ENCODE measurements at regions not wholly inside any gene's neighbourhood (a gene's known extent, or its start where the extent isn't known, plus 50 kb on each side); places are given as distances from the start of the nearest gene placed in this dataset.

- TF ChIP-seq, protein P1, sequence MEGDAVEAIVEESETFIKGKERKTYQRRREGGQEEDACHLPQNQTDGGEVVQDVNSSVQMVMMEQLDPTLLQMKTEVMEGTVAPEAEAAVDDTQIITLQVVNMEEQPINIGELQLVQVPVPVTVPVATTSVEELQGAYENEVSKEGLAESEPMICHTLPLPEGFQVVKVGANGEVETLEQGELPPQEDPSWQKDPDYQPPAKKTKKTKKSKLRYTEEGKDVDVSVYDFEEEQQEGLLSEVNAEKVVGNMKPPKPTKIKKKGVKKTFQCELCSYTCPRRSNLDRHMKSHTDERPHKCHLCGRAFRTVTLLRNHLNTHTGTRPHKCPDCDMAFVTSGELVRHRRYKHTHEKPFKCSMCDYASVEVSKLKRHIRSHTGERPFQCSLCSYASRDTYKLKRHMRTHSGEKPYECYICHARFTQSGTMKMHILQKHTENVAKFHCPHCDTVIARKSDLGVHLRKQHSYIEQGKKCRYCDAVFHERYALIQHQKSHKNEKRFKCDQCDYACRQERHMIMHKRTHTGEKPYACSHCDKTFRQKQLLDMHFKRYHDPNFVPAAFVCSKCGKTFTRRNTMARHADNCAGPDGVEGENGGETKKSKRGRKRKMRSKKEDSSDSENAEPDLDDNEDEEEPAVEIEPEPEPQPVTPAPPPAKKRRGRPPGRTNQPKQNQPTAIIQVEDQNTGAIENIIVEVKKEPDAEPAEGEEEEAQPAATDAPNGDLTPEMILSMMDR (IDR thresholded peaks at IDR 0.05): no peak
- no peak for TF ChIP-seq POLR2A (IDR thresholded peaks at IDR 0.05)
These were observed 164.9 kb downstream of the PAX3 start for GRCh38 chr2:222133897-222134296.
